ENCODE measurements at regions not wholly inside any gene's neighbourhood (a gene's known extent, or its start where the extent isn't known, plus 50 kb on each side); places are given as distances from the start of the nearest gene placed in this dataset.

GRCh38 chr3:168212664-168213285 lies 117.1 kb upstream of the GOLIM4 start:
- DNase-seq (ENCODE audit: extremely low spot score, unreplicated experiment): no peak
- Mint-ChIP-seq H3K27me3 (no peaks in the 10 kb centered on the region), H3K4me3 (no peak overlapping the region), H3K36me3 (no peaks in the 10 kb centered on the region), H3K27ac (no peak overlapping the region), H3K9me3 (peaks cover 4% of the 10 kb centered on the region), H3K4me1 (ENCODE audit: unreplicated experiment) (peaks cover 5% of the 10 kb centered on the region)
- no peak for TF ChIP-seq CTCF (conservative IDR thresholded peaks at IDR 0.05)

GRCh38 chr3:168205451-168205850 lies 109.7 kb upstream of the GOLIM4 start:
- Mint-ChIP-seq H3K36me3 (no peaks in the 10 kb centered on the region), H3K27ac (no peak overlapping the region), H3K4me1 (ENCODE audit: unreplicated experiment) (no peaks in the 10 kb centered on the region), H3K9me3 (peaks cover 4% of the 10 kb centered on the region), H3K27me3 (no peaks in the 10 kb centered on the region), H3K4me3 (no peak overlapping the region)
- no peak for TF ChIP-seq CTCF (conservative IDR thresholded peaks at IDR 0.05)
- no peak for DNase-seq (ENCODE audit: extremely low spot score, unreplicated experiment)

- Mint-ChIP-seq H3K4me3 (no peak overlapping the region), H3K36me3 (no peaks in the 10 kb centered on the region), H3K27ac (no peak overlapping the region), H3K4me1 (ENCODE audit: unreplicated experiment) (no peaks in the 10 kb centered on the region), H3K9me3 (no peaks in the 10 kb centered on the region), H3K27me3 (no peaks in the 10 kb centered on the region)
- no peak for DNase-seq (ENCODE audit: extremely low spot score, unreplicated experiment)
- no peak for TF ChIP-seq CTCF (conservative IDR thresholded peaks at IDR 0.05)
Observed at GRCh38 chr3:168197162-168197561, 101.4 kb upstream of the GOLIM4 start.

GRCh38 chr3:168191856-168192255 lies 96.1 kb upstream of the GOLIM4 start:
- TF ChIP-seq CTCF (conservative IDR thresholded peaks at IDR 0.05): no peak
- Mint-ChIP-seq H3K9me3 (no peaks in the 10 kb centered on the region), H3K4me3 (no peak overlapping the region), H3K36me3 (no peaks in the 10 kb centered on the region), H3K4me1 (ENCODE audit: unreplicated experiment) (no peaks in the 10 kb centered on the region), H3K27ac (no peak overlapping the region), H3K27me3 (no peaks in the 10 kb centered on the region)
- no peak for DNase-seq (ENCODE audit: extremely low spot score, unreplicated experiment)

- DNase-seq (ENCODE audit: extremely low spot score, unreplicated experiment): no peak
- Mint-ChIP-seq H3K27me3 (no peaks in the 10 kb centered on the region), H3K9me3 (no peaks in the 10 kb centered on the region), H3K4me1 (ENCODE audit: unreplicated experiment) (no peaks in the 10 kb centered on the region), H3K36me3 (no peaks in the 10 kb centered on the region), H3K27ac (no peak overlapping the region), H3K4me3 (no peak overlapping the region)
- TF ChIP-seq CTCF (conservative IDR thresholded peaks at IDR 0.05): no peak
Observed at GRCh38 chr3:168187233-168187632, 91.5 kb upstream of the GOLIM4 start.
